GM19372 (cell line): ENCODE measurements at regions not wholly inside any gene's neighbourhood (a gene's known extent, or its start where the extent isn't known, plus 50 kb on each side); places are given as distances from the start of the nearest gene placed in this dataset.

Experiments used
- ATAC-seq: cut with Tn5 transposase; IDR thresholded peaks from one replicate; pipeline ENCODE4 v1.9.1; 2021; ENCODE audit warnings: mild to moderate bottlenecking, low read depth, moderate library complexity; ENCODE audit not compliant: unreplicated experiment

- no peak for ATAC-seq
These were observed 593.1 kb upstream of the DAB2 start for GRCh38 chr5:40017918-40018317.

DNA sequence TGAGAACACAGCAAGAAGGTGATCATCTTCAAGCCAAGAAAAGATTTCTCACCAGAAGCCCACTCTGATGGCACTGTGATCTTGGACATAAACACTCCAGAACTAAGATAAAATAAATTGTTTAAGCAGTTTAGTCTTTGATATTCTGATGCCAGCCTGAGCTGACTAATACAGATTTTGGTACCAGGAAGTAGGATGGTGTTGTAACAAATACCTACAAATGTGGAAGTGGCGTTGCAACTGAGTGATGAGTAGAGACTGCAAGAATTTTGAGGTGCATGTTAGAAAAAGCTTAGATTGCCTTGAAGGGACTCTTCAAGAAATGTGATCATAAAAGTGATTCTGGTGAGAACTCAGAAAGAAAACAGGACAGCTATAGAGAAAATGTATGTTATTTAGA is 592.4 kb upstream of the DAB2 start:
- ATAC-seq = no peak

DNA sequence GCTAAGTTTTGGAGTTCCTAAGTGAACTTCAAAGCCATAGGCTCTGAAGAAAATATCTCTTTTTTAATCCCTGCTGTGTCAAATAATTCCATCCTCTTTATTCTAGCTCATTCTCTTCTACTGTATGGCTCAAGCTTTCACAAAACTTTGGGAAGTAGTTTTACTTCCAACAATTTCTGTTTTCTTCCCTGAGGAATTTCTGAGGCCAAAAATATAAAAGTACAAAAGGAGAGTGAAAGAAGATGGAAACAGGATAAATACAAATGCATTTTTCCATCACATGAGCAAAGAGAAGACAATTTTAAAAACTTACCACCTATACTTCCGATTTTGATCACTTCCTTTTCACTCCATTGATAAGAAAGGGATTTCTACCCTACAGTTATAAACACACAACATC is 585.7 kb upstream of the DAB2 start:
- ATAC-seq = no peak

DNA sequence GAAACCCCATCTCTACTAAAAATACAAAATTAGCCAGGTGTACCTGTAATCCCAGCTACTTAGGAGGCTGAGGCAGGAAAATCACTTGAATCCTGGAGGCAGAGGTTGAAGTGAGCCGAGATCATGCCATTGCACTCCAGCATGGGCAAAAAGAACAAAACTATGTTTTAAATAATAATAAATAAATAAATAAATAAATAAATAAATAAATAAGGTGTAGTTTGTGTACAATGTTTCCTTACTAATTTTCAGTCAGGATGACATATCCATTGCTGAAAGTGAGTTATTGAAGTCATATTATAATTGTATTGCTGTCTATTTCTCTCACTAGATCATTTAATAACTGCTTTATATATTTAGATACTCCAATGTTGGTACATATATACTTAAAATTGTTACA is 581.5 kb upstream of the DAB2 start:
- no peak for ATAC-seq

DNA sequence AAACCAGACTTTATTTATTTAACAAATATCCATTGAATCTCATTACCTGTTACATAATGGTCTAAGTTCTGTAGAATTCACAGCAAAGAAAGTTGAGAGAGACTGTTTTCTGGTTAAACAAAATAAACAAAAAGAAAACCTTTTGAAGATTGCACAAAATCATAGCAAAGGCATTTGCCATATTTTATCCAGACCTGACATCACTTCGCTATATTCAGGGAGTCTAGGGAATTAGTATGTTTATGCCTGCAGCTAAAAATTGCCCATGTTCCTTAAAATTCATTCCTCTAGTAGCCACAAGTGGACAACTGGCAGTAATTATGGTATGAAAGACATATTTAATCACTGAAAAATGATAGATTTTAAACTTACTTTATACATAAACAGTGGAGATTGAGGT is 577.0 kb upstream of the DAB2 start:
- no peak for ATAC-seq

DNA sequence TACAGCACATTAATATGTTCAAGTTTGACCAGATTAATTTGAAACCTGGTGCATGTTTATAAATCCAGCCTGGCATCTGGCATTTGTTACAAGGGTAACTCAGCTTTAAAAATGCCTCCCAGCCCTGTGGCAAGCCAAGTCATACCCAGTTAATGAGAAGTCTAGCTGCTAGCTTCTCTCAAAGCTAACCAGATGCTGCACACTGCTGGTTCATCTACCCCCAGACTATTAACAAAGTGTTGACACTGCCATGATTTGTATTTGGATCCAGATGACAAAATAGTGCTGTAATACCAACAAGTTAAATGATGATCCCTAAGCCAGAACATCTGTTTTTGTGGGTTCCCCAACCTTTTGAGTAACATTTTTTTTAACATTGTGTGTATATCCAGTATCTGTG is 573.7 kb upstream of the DAB2 start:
- ATAC-seq = no peak

- no peak for ATAC-seq
These were observed 571.2 kb upstream of the DAB2 start for GRCh38 chr5:39995990-39996389.

- ATAC-seq = no peak
These were observed 567.9 kb upstream of the DAB2 start for GRCh38 chr5:39992617-39993202.

GRCh38 chr5:39986614-39987013 is 561.8 kb upstream of the DAB2 start:
- ATAC-seq = no peak

DNA sequence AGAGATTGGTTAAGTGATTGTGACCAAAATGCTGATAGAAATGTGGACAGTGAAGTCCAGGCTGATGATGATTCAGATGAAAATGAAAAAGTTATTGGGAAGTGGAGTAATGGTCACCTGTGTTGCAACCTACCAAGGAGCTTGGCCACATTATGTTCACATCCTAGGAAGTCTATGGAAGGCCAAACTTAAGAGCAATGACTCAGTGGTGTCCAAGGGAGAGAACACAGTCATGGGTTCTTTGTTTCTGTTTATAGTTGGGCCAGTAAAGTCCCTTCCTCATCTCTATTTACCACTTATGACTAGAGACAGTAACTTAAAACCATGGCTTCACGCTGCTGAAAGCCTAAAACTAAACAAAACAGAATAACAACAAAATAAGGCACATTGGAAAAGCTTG is 555.3 kb upstream of the DAB2 start:
- ATAC-seq = no peak

DNA sequence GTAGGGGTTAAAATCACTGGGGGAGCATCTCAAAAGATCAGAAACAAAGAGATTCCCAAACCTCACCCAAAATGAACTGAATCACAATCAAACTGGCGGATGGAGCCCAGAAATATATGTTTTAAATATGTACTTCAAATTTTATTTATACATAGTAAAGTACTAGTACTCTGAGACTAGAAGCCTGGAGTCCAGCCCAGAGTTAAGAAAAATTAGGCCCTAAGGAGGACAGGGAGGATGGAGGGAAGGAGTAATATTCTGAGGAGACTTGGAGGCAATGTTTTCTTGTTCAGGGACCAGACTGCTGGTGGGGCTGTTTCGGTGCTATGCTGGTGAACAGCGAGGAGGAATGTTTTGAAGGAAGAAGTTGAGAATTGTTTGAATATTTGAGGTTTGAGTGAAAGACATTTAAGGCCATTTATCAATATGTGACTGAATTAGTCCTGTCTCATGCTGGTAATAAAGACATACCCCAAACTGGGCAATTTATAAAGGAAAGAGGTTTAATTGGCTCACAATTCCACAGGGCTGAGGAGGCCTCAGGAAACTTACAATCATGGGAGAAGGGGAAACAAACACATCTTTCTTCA is 552.4 kb upstream of the DAB2 start:
- no peak for ATAC-seq

GRCh38 chr5:39970117-39970798 is 545.5 kb upstream of the DAB2 start:
- ATAC-seq = no peak

DNA sequence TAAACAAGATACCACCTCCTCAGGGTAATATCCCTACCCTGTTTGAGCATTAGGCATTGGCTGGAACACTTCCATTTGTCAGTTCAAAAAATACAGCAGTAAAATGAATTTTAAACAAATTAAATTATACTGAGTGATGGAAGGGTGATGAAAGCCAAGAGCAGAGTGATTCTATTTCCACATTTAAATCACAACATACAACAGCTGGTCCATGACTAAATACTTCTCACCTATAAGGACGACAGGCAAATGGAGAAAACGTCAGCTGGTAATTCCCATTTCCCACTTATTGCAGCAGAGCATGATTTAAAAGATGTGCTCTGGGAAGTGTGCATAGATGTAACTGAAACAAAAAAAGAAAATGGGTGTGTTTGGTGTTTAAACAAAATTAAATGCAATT is 543.6 kb upstream of the DAB2 start:
- ATAC-seq = no peak

DNA sequence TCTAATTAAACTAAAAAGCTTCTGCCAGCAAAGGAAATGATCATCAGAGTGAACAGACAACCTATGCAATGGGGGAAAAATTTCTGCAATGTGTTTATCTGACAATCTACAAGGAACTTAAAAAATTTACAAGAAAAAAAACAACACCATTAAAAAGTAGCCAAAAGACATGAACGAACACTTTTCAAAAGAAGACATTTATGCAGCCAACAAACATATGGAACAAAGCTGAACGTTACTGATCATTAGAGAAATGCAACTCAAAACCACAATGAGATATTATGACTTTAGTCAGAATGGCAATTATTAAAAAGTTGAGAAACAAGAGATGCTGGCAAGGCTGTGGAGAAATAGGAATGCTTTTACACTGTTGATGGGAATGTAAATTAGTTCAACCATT is 530.4 kb upstream of the DAB2 start:
- no peak for ATAC-seq

GRCh38 chr5:39951070-39951469 is 526.3 kb upstream of the DAB2 start:
- no peak for ATAC-seq

DNA sequence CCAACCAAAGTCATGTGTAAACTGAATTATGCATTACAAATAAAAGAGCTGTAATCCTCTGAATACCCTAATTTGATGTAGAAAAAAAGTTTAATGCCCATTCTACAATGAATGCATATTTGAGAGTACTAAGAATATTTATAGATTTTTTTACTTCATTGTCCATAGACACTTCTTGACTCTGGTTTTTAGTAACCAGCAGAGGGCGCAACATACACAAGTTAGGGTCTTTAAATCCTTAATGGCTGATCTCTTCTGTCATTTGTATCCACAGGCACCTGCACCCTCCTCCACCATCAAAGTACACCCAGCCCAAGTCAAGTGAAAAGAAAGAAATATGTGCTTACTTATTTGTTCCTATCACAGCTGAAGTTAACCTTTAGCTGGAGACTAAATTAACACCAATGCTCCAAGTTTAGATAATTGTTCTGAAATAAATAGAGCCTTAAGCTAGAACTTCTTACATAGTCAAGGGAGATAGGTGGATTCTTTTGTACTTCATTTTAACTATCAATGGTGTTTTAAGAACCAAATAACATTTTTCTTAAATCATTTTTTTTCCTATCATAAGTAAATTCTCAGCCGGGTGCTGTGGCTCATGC is 524.2 kb upstream of the DAB2 start:
- peak; percentile 96 for ATAC-seq

- ATAC-seq = no peak
These were observed 523.6 kb upstream of the DAB2 start for GRCh38 chr5:39948341-39948740.

GRCh38 chr5:39947657-39948056 is 522.9 kb upstream of the DAB2 start:
- ATAC-seq = no peak

- ATAC-seq = no peak
These were observed 521.7 kb upstream of the DAB2 start for GRCh38 chr5:39946356-39947045.

DNA sequence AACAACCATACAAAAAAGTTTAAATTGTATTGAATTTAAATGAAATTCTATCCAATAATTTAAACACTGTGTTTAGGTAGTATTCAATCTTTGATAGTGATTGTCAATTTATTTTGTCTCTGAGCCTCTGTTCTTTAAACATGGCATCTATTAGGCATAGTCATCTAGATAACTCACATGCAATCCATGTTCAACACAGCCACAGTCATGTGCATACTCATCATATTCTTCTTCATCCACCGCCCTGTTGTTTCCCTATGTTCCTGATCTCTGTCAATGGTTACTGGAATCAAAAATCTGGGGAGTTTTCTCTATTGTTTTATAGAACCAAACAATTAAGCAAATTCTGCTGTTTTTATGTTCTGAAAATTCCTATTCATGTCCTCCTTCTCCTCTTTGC is 521.1 kb upstream of the DAB2 start:
- ATAC-seq = no peak

- ATAC-seq = no peak
These were observed 519.0 kb upstream of the DAB2 start for GRCh38 chr5:39943811-39944210.
